Heart right ventricle (tissue), 16 donors: ENCODE measurements at regions not wholly inside any gene's neighbourhood (a gene's known extent, or its start where the extent isn't known, plus 50 kb on each side); places are given as distances from the start of the nearest gene placed in this dataset.

Experiments
- ATAC-seq, 8 donors: fragments of 200-7000 bp; cut with Tn5 transposase; one replicate each; pipeline ENCODE4 v1.9.1; 2020; ENCODE audit warnings: mild to moderate bottlenecking in 8 of 8, moderate library complexity in 8 of 8, moderate number of reproducible peaks in 1 of 8
- DNase-seq, 2 donors: peaks; one replicate each; pipeline ENCODE4 v3.0.0-alpha.2; 2020
- H3K27ac ChIP-seq, 10 donors: fragments of 200-600 bp; sonication (generic) in 2 of 10; one replicate each; pipeline versions ENCODE4 v1.5.0 to v1.8.0; 2020 to 2022; ENCODE audit warnings: mild to moderate bottlenecking in 3 of 10
- H3K27me3 ChIP-seq, 7 donors: fragments of 200-600 bp; one replicate each; pipeline ENCODE4 v1.8.0; 2021 to 2022; ENCODE audit warnings: mild to moderate bottlenecking in 2 of 7
- H3K36me3 ChIP-seq, 9 donors: fragments of 200-600 bp; sonication (generic) in 1 of 9; one replicate each; pipeline versions ENCODE4 v1.5.0 to v1.8.0; 2020 to 2022; ENCODE audit warnings: mild to moderate bottlenecking in 2 of 9
- H3K4me1 ChIP-seq, 9 donors: fragments of 200-600 bp; sonication (generic) in 1 of 9; one replicate each; pipeline versions ENCODE4 v1.5.0 to v1.8.0; 2020 to 2022; ENCODE audit warnings: mild to moderate bottlenecking in 4 of 9
- H3K4me3 ChIP-seq, 10 donors: fragments of 200-600 bp; sonication (generic) in 2 of 10; one replicate each; pipeline versions ENCODE4 v1.5.0 to v1.8.0; 2020 to 2022; ENCODE audit warnings: mild to moderate bottlenecking in 7 of 10, moderate library complexity in 2 of 10
- H3K9me3 ChIP-seq, 11 donors: fragments of 200-600 bp in 10 of 11; sonication (generic) in 2 of 11; one replicate each; pipeline versions ENCODE4 v1.5.0 to v1.8.0; 2013 to 2022; ENCODE audit warnings: mild to moderate bottlenecking in 2 of 11, control low read depth in 1 of 11, moderate library complexity in 1 of 11
- WGBS, 2 donors: extraction: QIAGEN DNeasy Blood & Tissue Kit; methylation state at CpG; one replicate each; pipeline ENCODE4 v1.1.7; 2013; ENCODE audit warnings: inconsistent platforms in 1 of 2; 5-methylcytosine and 5-hydroxymethylcytosine counted together
- intact Hi-C, 10 donors: fragments of 100-400 bp; cut with DNase I; formaldehyde crosslinking; loops; one replicate each; pipeline versions ENCODE4 v1.11.1 to v1.14.2; 2022
- TF ChIP-seq, protein P1 (sequence below), 9 donors: fragments of 200-600 bp; sonication (generic) in 2 of 9; IDR thresholded peaks; one replicate each; pipeline versions ENCODE4 v1.5.0 to v1.8.0; 2021 to 2022; ENCODE audit warnings: antibody characterized with exemption in 9 of 9, mild to moderate bottlenecking in 5 of 9, moderate library complexity in 1 of 9
- donor health status: Arrhythmogenic right ventricular cardiomyopathy.
- donor health status: ischemic (EF 13 %, LVEDD 7.1; RV severe dilation, severe dysfunction).
- donor health status: healthy with polysubstance abuse.
- donor health status: DM: no; HTN: yes; CAD: no.
- donor health status: DM: no; HTN: no; CAD: no.
- donor health status: ischemic (EF 25% LVEDD 6.9; RV normal size, moderate dysfunction).
- donor health status: ischemic (EF 25% LVEDD 5.7; RV mildly dilated, moderate dysfunction).
- donor health status: healthy.
- donor health status: DM: yes; HTN: yes; CAD: no.
- donor health status: Ischemic cardiomyopathy.
- donor health status: ischemic (EF 35%, LVEDD 5.7; RV mildly dilated, moderate dysfunction).
- donor health status: nonischemic (EF 11% LVEDD 7.7; RV severe dilation, severe dysfunction).
- donor health status: DM: yes; HTN: yes; CAD: no.
- donor health status: PGD.
- donor health status: ischemic (EF 29% LVEDD 5.4; RV normal size, mild dysfunction).
- donor health status: nonischemic (EF 23%, LVEDD 6.1; RV moderate dilation, normal function).

DNA sequence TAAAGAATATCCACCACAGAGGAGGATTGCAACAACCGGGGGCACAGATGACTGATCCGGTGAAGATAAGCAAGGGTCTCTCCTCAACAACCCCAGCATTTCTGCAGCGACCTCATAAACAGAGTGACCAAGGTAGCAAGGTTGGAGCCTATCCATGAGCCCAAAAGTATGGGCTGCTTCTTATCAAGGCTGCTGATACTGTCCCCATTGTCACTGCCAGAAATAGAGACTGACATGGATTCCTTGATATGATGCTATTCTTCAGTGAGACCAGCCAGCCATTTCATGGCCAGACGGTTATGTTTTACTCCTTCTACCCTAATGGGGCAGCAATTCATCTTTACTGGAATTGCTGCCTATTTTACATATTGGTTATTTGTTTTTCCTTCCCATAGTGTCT lies 61.9 kb upstream of the ARHGAP5 start:
- H3K36me3 ChIP-seq: no peaks in the 10 kb centered on the region
- no peak for DNase-seq
- peaks cover 3 to 74% (median 33%) of the 10 kb centered on the region in 9 donors for H3K4me1 ChIP-seq
- H3K4me3 ChIP-seq: no peak overlapping the region
- peak overlapping the region in 4 of 10 donors; percentile 6 to 60 (median 50) for H3K27ac ChIP-seq
- H3K9me3 ChIP-seq: no peaks in the 10 kb centered on the region
- 60 to 79% methylated on average over 4 of the region's 4 CpGs for WGBS, 2 donors
- peak in 6 of 8 donors; percentile 41 to 85 (median 52) for ATAC-seq
- intact Hi-C loops: no loop called here
- TF ChIP-seq, protein P1, sequence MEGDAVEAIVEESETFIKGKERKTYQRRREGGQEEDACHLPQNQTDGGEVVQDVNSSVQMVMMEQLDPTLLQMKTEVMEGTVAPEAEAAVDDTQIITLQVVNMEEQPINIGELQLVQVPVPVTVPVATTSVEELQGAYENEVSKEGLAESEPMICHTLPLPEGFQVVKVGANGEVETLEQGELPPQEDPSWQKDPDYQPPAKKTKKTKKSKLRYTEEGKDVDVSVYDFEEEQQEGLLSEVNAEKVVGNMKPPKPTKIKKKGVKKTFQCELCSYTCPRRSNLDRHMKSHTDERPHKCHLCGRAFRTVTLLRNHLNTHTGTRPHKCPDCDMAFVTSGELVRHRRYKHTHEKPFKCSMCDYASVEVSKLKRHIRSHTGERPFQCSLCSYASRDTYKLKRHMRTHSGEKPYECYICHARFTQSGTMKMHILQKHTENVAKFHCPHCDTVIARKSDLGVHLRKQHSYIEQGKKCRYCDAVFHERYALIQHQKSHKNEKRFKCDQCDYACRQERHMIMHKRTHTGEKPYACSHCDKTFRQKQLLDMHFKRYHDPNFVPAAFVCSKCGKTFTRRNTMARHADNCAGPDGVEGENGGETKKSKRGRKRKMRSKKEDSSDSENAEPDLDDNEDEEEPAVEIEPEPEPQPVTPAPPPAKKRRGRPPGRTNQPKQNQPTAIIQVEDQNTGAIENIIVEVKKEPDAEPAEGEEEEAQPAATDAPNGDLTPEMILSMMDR (IDR thresholded peaks at IDR 0.05): no peak
- H3K27me3 ChIP-seq: no peaks in the 10 kb centered on the region

DNA sequence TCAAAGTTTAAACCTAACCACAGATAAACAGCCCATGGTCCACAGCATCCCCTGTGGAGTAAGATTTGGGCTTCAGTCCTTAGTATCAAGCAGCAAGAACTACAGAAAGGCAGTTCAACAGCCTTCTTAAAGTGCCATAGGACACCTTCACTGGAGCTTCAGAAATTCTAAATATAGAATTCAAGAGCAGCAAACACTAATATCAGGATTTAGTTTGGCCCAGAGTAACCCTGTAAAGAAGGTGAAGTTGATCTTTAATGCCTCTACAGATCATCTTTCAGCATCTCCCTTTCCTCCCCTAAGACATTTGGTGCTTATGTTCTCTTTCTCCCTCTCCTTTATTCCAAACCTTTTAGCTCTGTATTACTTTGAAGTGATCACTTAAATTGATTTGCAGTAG lies 59.5 kb upstream of the ARHGAP5 start:
- Histone ChIP-seq H3K36me3 (no peaks in the 10 kb centered on the region), H3K9me3 (no peaks in the 10 kb centered on the region), H3K4me3 (no peak overlapping the region), H3K27me3 (no peaks in the 10 kb centered on the region), H3K27ac (peak overlapping the region in 2 of 10 donors; percentile 4 to 13), H3K4me1 (peaks cover 0 to 59% (median 33%) of the 10 kb centered on the region in 9 donors)
- intact Hi-C loops: no loop called here
- ATAC-seq: no peak
- no peak for DNase-seq
- TF ChIP-seq, protein P1 (IDR thresholded peaks at IDR 0.05): no peak

DNA sequence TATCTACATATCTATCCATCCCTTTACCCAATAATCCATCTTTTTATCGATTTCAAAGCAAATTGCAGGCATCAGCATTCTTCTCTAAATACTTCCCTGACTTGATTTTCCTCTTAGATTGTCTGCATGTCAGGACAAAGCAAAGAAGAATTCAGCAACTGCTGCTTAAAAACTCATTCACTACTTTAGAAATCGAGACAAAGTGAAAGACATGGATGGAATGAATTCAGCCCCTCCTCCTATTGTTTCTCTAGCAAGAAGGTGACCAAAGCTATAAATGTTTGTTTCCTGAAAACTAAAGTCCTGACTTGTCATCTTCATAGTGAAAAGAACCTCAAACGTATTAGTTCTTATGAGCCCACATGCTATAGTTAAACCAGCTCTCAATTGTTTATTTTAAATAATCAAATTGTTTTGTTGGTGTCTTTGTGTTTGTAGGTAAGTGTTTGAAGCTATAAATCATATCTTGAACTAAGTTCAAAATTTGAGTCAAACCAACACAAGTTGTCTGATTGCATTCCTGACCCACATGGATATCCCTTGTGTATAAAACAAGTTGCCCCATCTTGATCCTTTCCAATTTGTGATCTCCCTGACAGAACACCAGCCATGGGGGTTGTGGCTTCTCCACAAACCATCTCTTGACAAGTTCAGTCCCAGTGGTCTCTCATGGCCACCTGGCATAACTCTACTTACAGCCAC lies 58.6 kb upstream of the ARHGAP5 start:
- TF ChIP-seq, protein P1 (IDR thresholded peaks at IDR 0.05): no peak
- H3K27ac ChIP-seq: peak overlapping the region in 7 of 10 donors; percentile 3 to 69 (median 51)
- no peaks in the 10 kb centered on the region for H3K9me3 ChIP-seq
- intact Hi-C loops: no loop called here
- peaks cover 3 to 59% (median 33%) of the 10 kb centered on the region in 9 donors for H3K4me1 ChIP-seq
- no peak overlapping the region for H3K4me3 ChIP-seq
- no peak for DNase-seq
- no peaks in the 10 kb centered on the region for H3K27me3 ChIP-seq
- no peak for ATAC-seq
- 70 to 72% methylated on average over 3 of the region's 3 CpGs for WGBS, 2 donors
- no peaks in the 10 kb centered on the region for H3K36me3 ChIP-seq

DNA sequence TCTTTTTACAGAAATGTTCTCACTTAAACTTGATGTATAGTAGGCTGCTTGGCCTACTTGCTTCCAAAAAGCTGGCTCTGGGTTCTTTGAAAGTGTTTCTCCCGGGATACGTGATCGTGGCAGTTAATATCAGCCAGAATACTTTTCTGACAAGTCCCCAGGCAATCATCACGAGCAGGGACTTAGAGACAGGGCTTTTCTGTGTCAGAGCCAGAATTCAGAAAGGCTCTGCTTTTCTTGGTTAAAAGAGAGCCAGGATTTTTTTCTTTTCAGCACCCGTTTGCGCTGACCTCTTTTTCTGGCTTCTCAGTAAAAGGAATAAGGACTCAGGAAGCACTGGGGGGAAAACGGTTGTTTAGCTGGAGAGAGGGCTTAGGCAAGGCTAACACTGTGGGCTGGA lies 57.8 kb upstream of the ARHGAP5 start:
- ATAC-seq: peak in 2 of 8 donors; percentile 37 to 43
- Histone ChIP-seq H3K9me3 (no peaks in the 10 kb centered on the region), H3K4me1 (peaks cover 3 to 55% (median 31%) of the 10 kb centered on the region in 9 donors), H3K27ac (peak overlapping the region in 9 of 10 donors; percentile 3 to 69 (median 51)), H3K36me3 (no peaks in the 10 kb centered on the region), H3K27me3 (no peaks in the 10 kb centered on the region), H3K4me3 (no peak overlapping the region)
- 31 to 36% methylated on average over 7 of the region's 7 CpGs for WGBS, 2 donors
- no peak for DNase-seq
- TF ChIP-seq, protein P1 (IDR thresholded peaks at IDR 0.05): no peak
- intact Hi-C loops: no loop called here
